NOMO-1 treated with DMSO at 0.1 percent for 48 hours (cell line): ENCODE measurements at regions not wholly inside any gene's neighbourhood (a gene's known extent, or its start where the extent isn't known, plus 50 kb on each side); places are given as distances from the start of the nearest gene placed in this dataset.
"Not testable (repeated sequence)": the region's sequence is repeated elsewhere in the genome, so short reads cannot be mapped to it uniquely, and the experiment has no call there.

ENCODE experiments used
- DNase-seq: peaks from one replicate; lab custom pipeline; 2025; ENCODE audit not compliant: unreplicated experiment; lab: John Stamatoyannopoulos, UW

GRCh38 chr10:26952094-26952493 lies 91.3 kb upstream of the ABI1 start:
- DNase-seq: no peak

- DNase-seq: no peak
These were observed 90.9 kb upstream of the ABI1 start for GRCh38 chr10:26951650-26952049.

GRCh38 chr10:26950934-26951333 lies 90.2 kb upstream of the ABI1 start:
- DNase-seq: no peak

GRCh38 chr10:26946102-26946811 lies 85.5 kb upstream of the ABI1 start:
- no peak for DNase-seq

- no peak for DNase-seq
These were observed 83.6 kb upstream of the ABI1 start for GRCh38 chr10:26944261-26944882.

GRCh38 chr10:26939962-26940354 lies 79.2 kb upstream of the ABI1 start:
- DNase-seq: no peak

- DNase-seq: no peak
These were observed 78.7 kb upstream of the ABI1 start for GRCh38 chr10:26939290-26939961.

GRCh38 chr10:26938578-26938977 lies 77.8 kb upstream of the ABI1 start:
- no peak for DNase-seq

GRCh38 chr10:26937371-26937770 lies 76.6 kb upstream of the ABI1 start:
- DNase-seq: no peak

- not testable (repeated sequence) for DNase-seq
These were observed 73.4 kb upstream of the ABI1 start for GRCh38 chr10:26934190-26934589.

GRCh38 chr10:26932576-26932975 lies 71.8 kb upstream of the ABI1 start:
- DNase-seq: no peak

GRCh38 chr10:26931223-26931622 lies 70.5 kb upstream of the ABI1 start:
- DNase-seq: peak; percentile 43

GRCh38 chr10:26922824-26923223 lies 62.1 kb upstream of the ABI1 start:
- DNase-seq: not testable (repeated sequence)

GRCh38 chr10:26919156-26919860 lies 58.5 kb upstream of the ABI1 start:
- not testable (repeated sequence) for DNase-seq

- no peak for DNase-seq
These were observed 54.1 kb upstream of the ABI1 start for GRCh38 chr10:26914898-26915297.

- peak; percentile 64 for DNase-seq
These were observed 51.2 kb upstream of the ABI1 start for GRCh38 chr10:26911811-26912461.
